GM21825 (cell line): ENCODE measurements at regions not wholly inside any gene's neighbourhood (a gene's known extent, or its start where the extent isn't known, plus 50 kb on each side); places are given as distances from the start of the nearest gene placed in this dataset.
"Not testable (repeated sequence)": the region's sequence is repeated elsewhere in the genome, so short reads cannot be mapped to it uniquely, and the experiment has no call there.

Experiments used
- ATAC-seq: cut with Tn5 transposase; IDR thresholded peaks from one replicate; pipeline ENCODE4 v1.9.1; 2021; ENCODE audit warnings: mild to moderate bottlenecking, moderate library complexity; ENCODE audit not compliant: unreplicated experiment

DNA sequence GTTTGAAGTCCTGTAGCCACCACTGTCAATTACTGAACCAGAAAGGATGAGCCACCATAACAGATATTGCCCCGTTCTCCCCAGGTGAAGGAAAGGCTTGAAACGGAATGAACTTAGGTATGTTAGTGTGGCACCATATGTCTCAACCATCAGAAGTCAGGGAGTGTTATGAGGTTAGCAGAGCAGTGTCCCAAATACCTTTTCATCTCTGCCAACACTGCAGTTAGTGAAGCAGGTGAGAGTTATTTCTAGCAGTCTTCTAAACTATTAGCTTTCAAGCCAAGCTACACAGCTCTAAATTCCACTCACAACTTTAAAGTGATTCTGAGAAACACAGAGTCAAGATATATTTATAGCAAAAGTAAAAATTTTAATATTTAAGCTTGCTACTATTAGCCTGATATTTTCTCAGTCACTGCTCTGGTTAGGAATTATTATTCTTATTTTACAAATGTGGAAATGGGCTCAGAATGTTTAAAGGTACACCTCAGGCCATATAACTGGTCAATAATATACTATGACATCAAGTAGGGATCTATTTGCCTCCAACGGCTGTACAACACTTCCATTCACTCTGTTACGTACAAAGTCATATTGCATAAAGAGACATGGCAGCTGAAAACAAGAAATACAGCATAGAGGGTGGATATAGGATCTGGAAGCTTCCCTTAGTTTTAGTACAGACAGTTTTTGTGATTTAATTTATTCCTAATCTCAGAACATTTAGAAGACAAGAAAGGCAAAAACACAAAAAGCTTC, 1527.1 kb upstream of the PRR20A start:
- no peak for ATAC-seq

- ATAC-seq = no peak
These were observed 1525.6 kb upstream of the PRR20A start for GRCh38 chr13:55615081-55615480.

GRCh38 chr13:55617241-55617640, 1523.5 kb upstream of the PRR20A start:
- ATAC-seq = no peak

- ATAC-seq = no peak
These were observed 1513.5 kb upstream of the PRR20A start for GRCh38 chr13:55627221-55627620.

GRCh38 chr13:55632402-55632801, 1508.3 kb upstream of the PRR20A start:
- ATAC-seq = no peak

- no peak for ATAC-seq
These were observed 1491.2 kb upstream of the PRR20A start for GRCh38 chr13:55649485-55649884.

- ATAC-seq = no peak
These were observed 1488.1 kb upstream of the PRR20A start for GRCh38 chr13:55652657-55653056.

DNA sequence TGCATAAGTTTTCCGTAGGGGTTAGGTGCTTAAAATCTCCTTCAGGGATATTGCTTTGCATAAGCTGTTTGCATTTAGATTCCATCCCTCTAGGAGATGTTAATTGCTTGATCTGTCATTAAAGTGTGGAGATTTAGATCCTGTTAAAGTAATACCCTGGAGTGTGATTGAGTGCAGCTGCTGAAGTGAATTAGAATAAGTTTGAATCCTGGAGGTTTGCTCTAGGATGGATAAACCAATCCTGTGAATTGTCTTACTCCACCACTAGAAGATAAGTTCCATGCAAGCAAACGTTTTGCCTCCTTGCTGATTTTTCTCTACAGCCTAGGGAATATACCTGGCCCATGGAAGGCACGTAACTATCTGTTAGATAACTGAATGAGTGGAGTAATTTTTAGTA, 1487.2 kb upstream of the PRR20A start:
- ATAC-seq = no peak

DNA sequence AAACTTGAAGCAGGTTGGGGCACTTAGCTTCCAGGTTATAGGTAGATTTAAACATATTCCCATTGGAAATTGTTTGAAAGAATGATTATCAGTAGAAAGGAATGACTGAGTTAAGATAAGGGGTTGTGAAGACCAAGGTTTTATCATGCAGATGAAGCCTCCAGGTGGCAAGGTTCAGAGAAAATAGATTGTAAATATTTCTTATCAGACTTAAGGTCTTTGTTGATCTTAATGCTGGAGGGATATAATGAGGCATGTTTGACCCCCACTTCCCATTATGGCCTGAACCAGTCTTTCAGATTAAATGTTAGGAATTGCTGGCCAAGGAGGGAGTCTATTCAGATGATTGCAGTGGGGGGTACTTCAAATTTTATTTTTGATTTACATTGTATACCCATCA, 1486.5 kb upstream of the PRR20A start:
- ATAC-seq = no peak

DNA sequence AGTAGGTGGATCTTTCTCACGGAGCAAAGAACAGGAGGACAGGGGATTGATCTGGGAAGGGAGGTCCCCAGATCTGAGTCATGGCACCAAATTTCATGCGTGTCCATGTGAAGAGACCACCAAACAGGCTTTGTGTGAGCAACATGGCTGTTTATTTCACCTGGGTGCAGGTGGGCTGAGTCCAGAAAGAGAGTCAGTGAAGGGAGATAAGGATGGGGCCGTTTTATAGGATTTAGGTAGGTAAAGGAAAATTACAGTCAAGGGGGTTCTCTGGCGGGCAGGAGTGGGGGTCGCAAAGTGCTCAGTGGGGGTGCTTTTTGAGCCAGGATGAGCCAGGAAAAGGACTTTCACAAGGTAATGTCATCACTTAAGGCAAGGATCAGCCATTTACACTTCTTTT, 1480.5 kb upstream of the PRR20A start:
- ATAC-seq = not testable (repeated sequence)

GRCh38 chr13:55660851-55661250, 1479.9 kb upstream of the PRR20A start:
- ATAC-seq = no peak

- ATAC-seq = no peak
These were observed 1479.2 kb upstream of the PRR20A start for GRCh38 chr13:55661505-55661904.

DNA sequence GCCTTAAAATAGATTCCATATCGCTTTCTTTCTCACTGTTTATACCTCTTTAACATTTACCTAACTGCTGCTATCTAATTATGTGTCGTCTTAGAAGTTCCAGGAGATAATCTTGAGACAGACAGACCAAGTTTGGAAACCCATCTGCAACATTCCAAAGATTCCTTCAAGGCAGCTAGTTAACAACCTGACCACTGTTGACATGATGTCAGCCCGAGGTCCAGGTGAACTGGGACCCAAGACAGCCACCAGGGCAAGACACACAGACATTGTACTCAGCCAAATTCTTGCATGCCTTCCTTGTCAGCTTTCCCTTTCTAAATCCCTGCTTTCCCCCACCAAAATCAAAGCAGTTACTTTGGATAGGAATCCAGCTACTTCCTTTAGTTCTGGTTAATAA, 1476.5 kb upstream of the PRR20A start:
- no peak for ATAC-seq

DNA sequence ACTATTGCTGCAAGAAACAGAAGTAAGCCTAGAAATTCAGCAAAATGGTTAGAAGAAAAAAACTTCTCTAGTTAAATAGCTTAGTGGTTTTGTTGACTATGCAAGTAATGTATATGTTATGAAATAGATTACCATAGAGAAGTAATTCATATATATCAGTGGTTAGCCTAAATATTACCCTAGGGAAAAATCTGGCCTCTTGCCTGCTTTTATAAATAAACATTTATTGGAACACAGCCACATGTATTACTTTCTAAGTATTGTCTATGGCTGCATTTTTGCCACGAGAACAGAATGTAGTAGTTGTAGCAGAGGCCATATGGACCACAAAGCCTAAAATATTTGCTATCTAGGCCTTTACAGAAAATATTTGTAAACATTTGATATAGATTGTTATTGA, 1471.7 kb upstream of the PRR20A start:
- no peak for ATAC-seq

DNA sequence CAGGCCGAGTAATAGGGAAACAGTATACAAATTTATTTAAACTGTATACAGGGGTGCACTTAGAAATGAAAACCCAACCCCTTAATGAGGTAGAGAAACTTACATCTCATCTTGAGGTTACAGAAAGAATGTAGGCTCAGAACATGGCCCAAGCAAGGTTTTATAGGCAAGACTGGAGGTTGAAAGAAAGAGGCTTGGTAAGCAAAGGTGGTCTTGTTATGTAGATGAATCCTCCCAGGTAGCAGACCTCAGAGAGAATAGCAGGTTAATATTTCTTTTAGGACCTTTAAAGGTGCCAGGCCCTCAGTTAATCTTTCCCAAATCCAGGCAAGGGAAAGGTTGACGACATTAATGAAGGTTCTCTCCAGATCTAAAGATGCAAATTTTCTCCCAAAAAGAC, 1466.8 kb upstream of the PRR20A start:
- ATAC-seq = no peak

GRCh38 chr13:55682776-55683175, 1457.9 kb upstream of the PRR20A start:
- ATAC-seq = no peak

DNA sequence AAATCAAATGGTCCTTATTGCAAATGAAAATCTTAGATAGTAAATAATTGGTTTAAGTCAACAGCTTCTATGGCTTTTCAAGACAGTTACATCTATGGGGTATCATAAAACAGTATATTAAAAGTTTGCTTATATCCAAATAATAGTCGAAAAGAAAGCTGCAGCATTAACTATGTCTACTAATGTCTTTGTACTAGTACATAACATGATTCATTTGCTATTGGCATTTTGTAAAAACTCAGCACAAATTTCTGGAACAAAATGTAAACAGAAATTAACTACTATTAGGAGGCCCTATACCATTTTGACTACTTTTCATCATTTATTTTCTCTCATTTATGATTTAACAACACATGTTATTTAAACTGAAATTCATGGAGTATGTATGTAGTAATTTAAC, 1435.2 kb upstream of the PRR20A start:
- no peak for ATAC-seq

DNA sequence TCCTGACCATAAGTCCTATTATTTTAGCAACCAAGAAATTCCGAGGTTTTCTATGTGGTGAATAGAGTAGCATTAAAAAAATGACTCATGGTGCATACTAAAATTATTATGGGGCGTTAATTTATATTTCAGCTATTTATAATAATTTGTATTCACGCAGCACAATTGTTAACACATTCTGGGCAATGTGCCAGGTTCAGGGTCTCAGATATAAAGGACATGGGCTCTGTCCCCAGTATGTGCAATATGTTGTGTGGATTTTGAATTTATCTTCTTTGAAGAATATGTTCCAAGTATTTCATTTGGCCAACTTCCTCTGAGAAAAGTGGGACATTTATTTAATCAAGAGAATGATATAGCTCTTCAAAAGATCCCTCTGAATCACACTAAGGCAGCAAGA, 1434.7 kb upstream of the PRR20A start:
- ATAC-seq = no peak

DNA sequence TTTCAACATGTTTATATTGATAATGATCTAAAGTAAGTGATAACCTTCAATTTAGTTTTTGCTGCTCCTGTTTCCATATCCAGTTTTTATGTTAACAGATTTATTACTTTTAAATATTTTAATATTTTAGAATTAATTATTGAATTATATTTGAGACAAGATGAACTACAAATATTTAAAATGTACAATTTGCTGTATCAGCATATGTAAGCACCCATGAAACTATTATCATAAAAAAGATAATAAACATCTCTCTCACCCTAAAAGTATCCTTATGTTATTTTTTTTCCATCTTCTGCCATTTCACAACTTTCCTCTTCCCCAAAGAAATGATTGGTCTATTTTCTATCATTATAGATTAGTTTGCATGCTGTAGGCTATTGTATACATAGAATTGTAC, 1426.6 kb upstream of the PRR20A start:
- ATAC-seq = no peak

- no peak for ATAC-seq
These were observed 1413.0 kb upstream of the PRR20A start for GRCh38 chr13:55727683-55728082.

DNA sequence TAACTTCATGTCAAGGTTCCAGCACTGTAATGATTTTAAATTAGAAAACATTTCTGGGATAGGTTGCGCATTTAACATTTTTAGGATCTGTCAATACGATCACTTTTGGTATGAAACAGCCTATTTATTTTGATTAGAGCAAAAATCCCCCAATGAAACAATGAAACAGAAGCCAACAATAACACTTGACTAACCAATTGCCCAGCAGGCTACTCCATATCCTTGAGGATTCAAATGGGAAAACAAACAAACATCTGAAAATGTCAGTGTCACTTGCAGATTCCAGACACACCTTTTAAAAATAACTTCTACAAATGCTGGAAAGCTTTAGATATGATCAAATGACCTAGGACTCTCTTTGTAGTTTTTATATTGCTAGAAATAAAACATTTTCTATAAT, 1412.5 kb upstream of the PRR20A start:
- ATAC-seq = no peak

DNA sequence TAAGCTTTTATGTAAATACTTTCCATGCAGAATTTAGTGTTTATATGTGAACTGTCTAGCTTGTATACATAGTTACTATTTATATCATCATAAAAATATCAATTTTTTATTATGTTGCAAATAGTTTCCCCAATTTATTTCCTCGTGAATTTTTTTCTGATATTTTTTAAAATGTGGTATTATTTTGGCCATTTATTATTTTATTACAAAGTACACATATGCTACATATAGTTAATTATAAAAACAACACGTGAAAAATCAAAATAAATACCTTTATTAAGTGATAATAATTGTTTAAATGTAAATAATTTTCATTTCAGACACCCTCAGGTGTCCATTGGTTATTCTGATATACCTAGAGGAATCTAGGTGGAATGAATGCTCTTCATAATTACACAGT, 1394.9 kb upstream of the PRR20A start:
- ATAC-seq = no peak

DNA sequence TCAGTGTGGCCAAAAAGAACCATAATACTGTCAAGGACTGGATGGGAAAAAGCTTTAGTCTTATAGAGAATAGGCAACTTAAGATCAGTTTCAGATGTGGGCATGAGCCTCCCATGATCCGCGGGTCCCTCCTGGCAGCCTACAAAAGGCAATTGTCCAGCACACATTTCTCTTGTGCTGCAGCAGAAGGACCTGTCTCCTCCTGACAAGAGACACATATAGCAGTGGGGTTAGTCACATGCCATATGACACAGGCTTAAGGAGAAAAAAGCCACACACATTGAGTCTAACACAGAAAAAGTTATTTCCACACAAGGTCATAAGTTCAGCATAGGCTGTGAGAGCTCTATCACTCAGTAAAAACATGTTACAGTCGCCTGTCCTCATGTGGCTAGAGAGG, 1378.7 kb upstream of the PRR20A start:
- ATAC-seq = no peak
